Endodermal cell (in vitro differentiated cells): ENCODE measurements at regions not wholly inside any gene's neighbourhood (a gene's known extent, or its start where the extent isn't known, plus 50 kb on each side); places are given as distances from the start of the nearest gene placed in this dataset.

Experiments
- DNase-seq: peaks from one replicate; pipeline ENCODE4 v3.0.0-alpha.2; 2017
- H3K27ac ChIP-seq: 2 replicates; pipeline ENCODE4 v1.5.1; 2013; ENCODE audit warnings: mild to moderate bottlenecking, low read depth, low read length, moderate library complexity
- H3K27me3 ChIP-seq: 2 replicates; pipeline ENCODE4 v1.6.1; 2013; ENCODE audit warnings: mild to moderate bottlenecking, low read length, moderate library complexity; ENCODE audit not compliant: insufficient read depth, control insufficient read depth, poor library complexity, severe bottlenecking
- H3K36me3 ChIP-seq: 2 replicates; pipeline ENCODE4 v1.7.0; 2013; ENCODE audit warnings: mild to moderate bottlenecking, low read length, moderate library complexity; ENCODE audit not compliant: control insufficient read depth, insufficient read depth
- H3K4me1 ChIP-seq: one replicate; pipeline ENCODE4 v1.7.0; 2013; ENCODE audit warnings: low read length; ENCODE audit not compliant: control insufficient read depth, insufficient read depth
- H3K4me3 ChIP-seq: 2 replicates; pipeline ENCODE4 v1.5.1; 2013; ENCODE audit warnings: mild to moderate bottlenecking, low read length, moderate library complexity
- H3K9ac ChIP-seq: 2 replicates; pipeline ENCODE4 v1.6.1; 2013; ENCODE audit warnings: mild to moderate bottlenecking, low read length, moderate library complexity; ENCODE audit not compliant: poor library complexity, severe bottlenecking; ENCODE audit errors: extremely low read depth
- H3K9me3 ChIP-seq: 2 replicates; pipeline ENCODE4 v1.6.1; 2013; ENCODE audit warnings: mild to moderate bottlenecking, low read length, moderate library complexity; ENCODE audit not compliant: control insufficient read depth
- H3K27ac Mint-ChIP-seq: 2 replicates; pipeline ENCODE4 v1.8.0; 2020; ENCODE audit warnings: mixed read lengths
- H3K27me3 Mint-ChIP-seq: 2 replicates; pipeline ENCODE4 v1.8.0; 2021; ENCODE audit warnings: mild to moderate bottlenecking, mixed read lengths; ENCODE audit not compliant: insufficient read depth
- H3K36me3 Mint-ChIP-seq: 2 replicates; pipeline ENCODE4 v1.8.0; 2020; ENCODE audit warnings: low read depth, mixed read lengths
- H3K4me1 Mint-ChIP-seq: 2 replicates; pipeline ENCODE4 v1.8.0; 2020; ENCODE audit warnings: mixed read lengths
- H3K4me3 Mint-ChIP-seq: 2 replicates; pipeline ENCODE4 v1.8.0; 2020; ENCODE audit warnings: mild to moderate bottlenecking, moderate library complexity, mixed read lengths
- H3K9me3 Mint-ChIP-seq: 2 replicates; pipeline ENCODE4 v1.8.0; 2020; ENCODE audit warnings: mild to moderate bottlenecking, mixed read lengths
- WGBS, 2 experiments: methylation state at CpG; one replicate each; pipeline versions ENCODE4 v1.1.5 to v1.1.7; 2013; ENCODE audit warnings: missing lambda C conversion rate in 2 of 2, mixed read lengths in 1 of 2; ENCODE audit not compliant: insufficient coverage in 1 of 2, insufficient read length in 1 of 2; 5-methylcytosine and 5-hydroxymethylcytosine counted together
- TF ChIP-seq, protein P1 (sequence below): fragments of 200-600 bp; sonication (generic); conservative IDR thresholded peaks from 2 replicates; pipeline ENCODE4 v1.5.0; 2021; ENCODE audit warnings: antibody characterized with exemption, mild to moderate bottlenecking

- H3K27me3 ChIP-seq = no peaks in the 10 kb centered on the region
- TF ChIP-seq, protein P1, sequence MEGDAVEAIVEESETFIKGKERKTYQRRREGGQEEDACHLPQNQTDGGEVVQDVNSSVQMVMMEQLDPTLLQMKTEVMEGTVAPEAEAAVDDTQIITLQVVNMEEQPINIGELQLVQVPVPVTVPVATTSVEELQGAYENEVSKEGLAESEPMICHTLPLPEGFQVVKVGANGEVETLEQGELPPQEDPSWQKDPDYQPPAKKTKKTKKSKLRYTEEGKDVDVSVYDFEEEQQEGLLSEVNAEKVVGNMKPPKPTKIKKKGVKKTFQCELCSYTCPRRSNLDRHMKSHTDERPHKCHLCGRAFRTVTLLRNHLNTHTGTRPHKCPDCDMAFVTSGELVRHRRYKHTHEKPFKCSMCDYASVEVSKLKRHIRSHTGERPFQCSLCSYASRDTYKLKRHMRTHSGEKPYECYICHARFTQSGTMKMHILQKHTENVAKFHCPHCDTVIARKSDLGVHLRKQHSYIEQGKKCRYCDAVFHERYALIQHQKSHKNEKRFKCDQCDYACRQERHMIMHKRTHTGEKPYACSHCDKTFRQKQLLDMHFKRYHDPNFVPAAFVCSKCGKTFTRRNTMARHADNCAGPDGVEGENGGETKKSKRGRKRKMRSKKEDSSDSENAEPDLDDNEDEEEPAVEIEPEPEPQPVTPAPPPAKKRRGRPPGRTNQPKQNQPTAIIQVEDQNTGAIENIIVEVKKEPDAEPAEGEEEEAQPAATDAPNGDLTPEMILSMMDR = no peak
- no peaks in the 10 kb centered on the region for H3K9me3 ChIP-seq
- H3K4me1 Mint-ChIP-seq = no peaks in the 10 kb centered on the region
- no peak overlapping the region for H3K27ac ChIP-seq
- H3K36me3 ChIP-seq = no peaks in the 10 kb centered on the region
- H3K27me3 Mint-ChIP-seq = no peaks in the 10 kb centered on the region
- no peak overlapping the region for H3K27ac Mint-ChIP-seq
- no peak overlapping the region for H3K4me3 ChIP-seq
- H3K9ac ChIP-seq = no peak overlapping the region
- no peaks in the 10 kb centered on the region for H3K36me3 Mint-ChIP-seq
- no peak for DNase-seq
- H3K9me3 Mint-ChIP-seq = no peaks in the 10 kb centered on the region
- 80% methylated on average over 1 of the region's 2 CpGs; no CpG with 5 or more reads in 1 of the 2 experiments for WGBS, 2 experiments
- no peak overlapping the region for H3K4me3 Mint-ChIP-seq
- H3K4me1 ChIP-seq = no peaks in the 10 kb centered on the region
Observed at GRCh38 chr20:6504179-6504578, 263.3 kb upstream of the BMP2 start.

DNA sequence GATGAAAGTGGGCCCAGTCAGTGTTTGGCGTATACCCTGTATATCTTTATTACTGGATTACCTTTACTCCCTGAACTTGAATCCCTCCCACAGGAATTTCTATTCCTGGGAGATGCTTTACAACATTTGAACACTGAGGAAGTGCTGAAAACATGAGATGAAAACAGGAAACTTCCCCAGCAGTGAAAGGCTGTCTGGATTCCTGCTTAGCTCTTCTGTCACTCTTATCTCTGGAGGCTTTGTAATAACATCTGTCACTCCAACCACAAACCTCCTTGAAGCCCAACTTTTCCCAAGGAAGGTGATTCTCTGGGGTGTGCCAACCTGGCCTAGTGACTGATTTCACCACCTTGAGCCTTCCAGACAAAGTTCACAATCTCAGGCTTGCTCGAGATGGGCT is 264.5 kb upstream of the BMP2 start:
- Mint-ChIP-seq H3K9me3 (peaks cover 9% of the 10 kb centered on the region), H3K4me3 (no peak overlapping the region), H3K27me3 (no peaks in the 10 kb centered on the region), H3K4me1 (no peaks in the 10 kb centered on the region), H3K36me3 (no peaks in the 10 kb centered on the region), H3K27ac (no peak overlapping the region)
- no peak for DNase-seq
- H3K36me3 ChIP-seq = no peaks in the 10 kb centered on the region
- H3K9me3 ChIP-seq = no peaks in the 10 kb centered on the region
- no peak overlapping the region for H3K9ac ChIP-seq
- H3K27me3 ChIP-seq = no peaks in the 10 kb centered on the region
- H3K4me1 ChIP-seq = no peaks in the 10 kb centered on the region
- 78% methylated on average over 2 of the region's 2 CpGs; no CpG with 5 or more reads in 1 of the 2 experiments for WGBS, 2 experiments
- H3K27ac ChIP-seq = no peak overlapping the region
- TF ChIP-seq, protein P1 = no peak
- no peak overlapping the region for H3K4me3 ChIP-seq

DNA sequence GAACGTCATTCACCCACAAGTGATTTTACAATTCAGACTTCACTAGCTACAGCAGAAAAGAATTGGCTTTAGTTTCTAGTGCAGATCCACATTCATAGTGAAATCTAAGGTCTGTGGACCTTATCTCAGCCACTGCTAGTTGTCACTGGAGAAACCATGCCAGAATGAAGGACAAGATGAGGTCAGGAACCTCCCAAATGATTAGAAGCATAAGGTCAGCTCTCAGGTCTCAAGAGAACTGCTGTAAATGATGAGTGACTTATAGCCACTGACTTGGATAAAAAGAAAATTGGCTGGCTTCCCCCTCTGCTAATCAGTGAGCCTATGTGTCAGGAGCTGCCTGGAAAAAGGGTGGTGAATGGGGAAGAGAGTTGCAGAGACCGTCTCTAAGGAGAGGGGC is 265.3 kb upstream of the BMP2 start:
- H3K27me3 ChIP-seq = no peaks in the 10 kb centered on the region
- TF ChIP-seq, protein P1 = no peak
- Mint-ChIP-seq H3K9me3 (peaks cover 9% of the 10 kb centered on the region), H3K36me3 (no peaks in the 10 kb centered on the region), H3K27me3 (no peaks in the 10 kb centered on the region), H3K27ac (no peak overlapping the region), H3K4me3 (no peak overlapping the region), H3K4me1 (no peaks in the 10 kb centered on the region)
- H3K36me3 ChIP-seq = no peaks in the 10 kb centered on the region
- no peak overlapping the region for H3K27ac ChIP-seq
- H3K9me3 ChIP-seq = no peaks in the 10 kb centered on the region
- no peak overlapping the region for H3K9ac ChIP-seq
- no peaks in the 10 kb centered on the region for H3K4me1 ChIP-seq
- no peak overlapping the region for H3K4me3 ChIP-seq
- no peak for DNase-seq
- WGBS, 2 experiments = 85% methylated on average over 2 of the region's 2 CpGs; no CpG with 5 or more reads in 1 of the 2 experiments
